Erythroblast (primary cell): ENCODE measurements at regions not wholly inside any gene's neighbourhood (a gene's known extent, or its start where the extent isn't known, plus 50 kb on each side); places are given as distances from the start of the nearest gene placed in this dataset.
"Not testable (repeated sequence)": the region's sequence is repeated elsewhere in the genome, so short reads cannot be mapped to it uniquely, and the experiment has no call there.

Source experiments
- GATA1 ChIP-seq: IDR thresholded peaks from 2 replicates; pipeline ENCODE4 v1.6.1; 2011; ENCODE audit warnings: low read depth, mild to moderate bottlenecking, control low read depth, low read length, moderate library complexity
- POLR2A ChIP-seq: IDR thresholded peaks from 2 replicates; pipeline ENCODE4 v1.6.1; 2011; ENCODE audit warnings: mild to moderate bottlenecking, low read length

GRCh38 chr13:111692028-111692427 lies 371.6 kb downstream of the TEX29 start:
- not testable (repeated sequence) for TF ChIP-seq POLR2A, GATA1
